ENCODE measurements at regions not wholly inside any gene's neighbourhood (a gene's known extent, or its start where the extent isn't known, plus 50 kb on each side); places are given as distances from the start of the nearest gene placed in this dataset.

GRCh38 chr1:105652109-105652508 lies 1404.4 kb upstream of the PRMT6 start:
- Mint-ChIP-seq H3K27ac (no peak overlapping the region), H3K36me3 (no peaks in the 10 kb centered on the region), H3K4me1 (no peaks in the 10 kb centered on the region), H3K27me3 (ENCODE audit: low read depth in 3 of 3) (no peaks in the 10 kb centered on the region), H3K4me3 (no peak overlapping the region), H3K9me3 (peaks cover 8 to 51% (median 22%) of the 10 kb centered on the region in 6 donors)
- no peak for DNase-seq

- peaks cover 8 to 49% (median 23%) of the 10 kb centered on the region in 6 donors for H3K9me3 Mint-ChIP-seq
- H3K27ac Mint-ChIP-seq, result no peak overlapping the region
- no peak for DNase-seq
- H3K4me1 Mint-ChIP-seq, result no peaks in the 10 kb centered on the region
- H3K4me3 Mint-ChIP-seq, result no peak overlapping the region
- peaks cover 0 to 2% (median 2%) of the 10 kb centered on the region in 3 donors for H3K27me3 Mint-ChIP-seq (ENCODE audit: low read depth in 3 of 3)
- H3K36me3 Mint-ChIP-seq, result no peaks in the 10 kb centered on the region
Measured at GRCh38 chr1:105655032-105655431, 1401.4 kb upstream of the PRMT6 start.

DNA sequence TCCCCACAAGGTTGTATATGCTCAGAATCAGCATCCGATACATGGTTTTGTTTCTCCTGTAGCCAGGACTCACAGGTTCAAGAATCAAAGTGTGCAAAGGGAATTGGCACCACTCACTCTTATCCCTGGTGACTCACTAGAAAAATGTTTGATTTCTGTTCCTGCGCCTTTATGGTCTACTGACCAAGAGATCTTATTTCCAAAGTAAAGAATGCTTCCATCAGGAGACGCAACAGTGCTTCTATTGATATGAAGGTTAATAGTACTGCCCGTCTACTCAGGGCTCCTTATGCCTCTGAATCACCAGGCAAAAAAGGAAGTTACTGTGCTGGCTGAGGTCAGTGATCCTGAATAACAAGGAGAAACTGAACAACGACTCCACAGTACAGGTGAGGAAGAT lies 1392.0 kb upstream of the PRMT6 start:
- Mint-ChIP-seq H3K27ac (no peak overlapping the region), H3K9me3 (peaks cover 7 to 41% (median 13%) of the 10 kb centered on the region in 6 donors), H3K27me3 (ENCODE audit: low read depth in 3 of 3) (no peaks in the 10 kb centered on the region), H3K4me1 (no peaks in the 10 kb centered on the region), H3K36me3 (no peaks in the 10 kb centered on the region), H3K4me3 (no peak overlapping the region)
- DNase-seq, result no peak

DNA sequence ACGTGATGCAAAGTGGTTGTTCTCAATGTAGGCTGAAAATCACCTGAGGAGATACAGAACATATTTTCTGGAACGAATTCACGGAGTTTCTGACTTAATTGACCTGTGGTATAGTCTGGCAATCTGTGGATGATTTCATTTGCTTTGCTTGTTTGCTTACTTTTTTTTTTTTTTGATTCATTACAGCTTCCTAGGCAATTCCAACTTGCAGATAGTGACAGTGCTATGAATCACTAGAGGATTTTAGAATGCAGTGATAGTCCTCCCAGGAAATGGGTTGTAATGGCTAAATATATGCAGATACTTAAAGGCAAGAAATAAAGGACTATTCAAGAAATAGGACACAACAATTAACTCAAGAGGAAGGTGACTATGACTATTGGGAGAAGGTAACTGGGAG lies 1378.1 kb upstream of the PRMT6 start:
- DNase-seq, result no peak
- Mint-ChIP-seq H3K36me3 (no peaks in the 10 kb centered on the region), H3K4me1 (no peaks in the 10 kb centered on the region), H3K4me3 (no peak overlapping the region), H3K9me3 (peaks cover 4 to 38% (median 22%) of the 10 kb centered on the region in 6 donors), H3K27me3 (ENCODE audit: low read depth in 3 of 3) (peaks cover 0 to 5% (median 0%) of the 10 kb centered on the region in 3 donors), H3K27ac (no peak overlapping the region)

GRCh38 chr1:105684714-105685113 lies 1371.8 kb upstream of the PRMT6 start:
- Mint-ChIP-seq H3K9me3 (peaks cover 11 to 36% (median 28%) of the 10 kb centered on the region in 6 donors), H3K27me3 (ENCODE audit: low read depth in 3 of 3) (peaks cover 0 to 3% (median 3%) of the 10 kb centered on the region in 3 donors), H3K27ac (no peak overlapping the region), H3K4me3 (no peak overlapping the region), H3K36me3 (no peaks in the 10 kb centered on the region), H3K4me1 (no peaks in the 10 kb centered on the region)
- DNase-seq, result no peak

GRCh38 chr1:105686026-105686425 lies 1370.4 kb upstream of the PRMT6 start:
- H3K4me1 Mint-ChIP-seq, result no peaks in the 10 kb centered on the region
- no peaks in the 10 kb centered on the region for H3K36me3 Mint-ChIP-seq
- H3K27ac Mint-ChIP-seq, result no peak overlapping the region
- no peak for DNase-seq
- peaks cover 7 to 33% (median 22%) of the 10 kb centered on the region in 6 donors for H3K9me3 Mint-ChIP-seq
- peaks cover 0 to 5% (median 3%) of the 10 kb centered on the region in 3 donors for H3K27me3 Mint-ChIP-seq (ENCODE audit: low read depth in 3 of 3)
- H3K4me3 Mint-ChIP-seq, result no peak overlapping the region

- no peaks in the 10 kb centered on the region for H3K36me3 Mint-ChIP-seq
- no peaks in the 10 kb centered on the region for H3K4me1 Mint-ChIP-seq
- H3K4me3 Mint-ChIP-seq, result no peak overlapping the region
- H3K27me3 Mint-ChIP-seq (ENCODE audit: low read depth in 3 of 3), result peaks cover 0 to 3% (median 3%) of the 10 kb centered on the region in 3 donors
- H3K9me3 Mint-ChIP-seq, result peaks cover 8 to 42% (median 24%) of the 10 kb centered on the region in 6 donors
- H3K27ac Mint-ChIP-seq, result no peak overlapping the region
- DNase-seq, result no peak
Measured at GRCh38 chr1:105686874-105687690, 1369.4 kb upstream of the PRMT6 start.

GRCh38 chr1:105700723-105701122 lies 1355.8 kb upstream of the PRMT6 start:
- Mint-ChIP-seq H3K36me3 (no peaks in the 10 kb centered on the region), H3K4me3 (no peak overlapping the region), H3K27ac (no peak overlapping the region), H3K9me3 (peaks cover 12 to 52% (median 22%) of the 10 kb centered on the region in 6 donors), H3K27me3 (ENCODE audit: low read depth in 3 of 3) (no peaks in the 10 kb centered on the region), H3K4me1 (no peaks in the 10 kb centered on the region)
- no peak for DNase-seq

GRCh38 chr1:105724286-105724685 lies 1332.2 kb upstream of the PRMT6 start:
- H3K36me3 Mint-ChIP-seq, result peaks cover 0 to 4% (median 0%) of the 10 kb centered on the region in 3 donors
- DNase-seq, result no peak
- peaks cover 0 to 4% (median 3%) of the 10 kb centered on the region in 3 donors for H3K27me3 Mint-ChIP-seq (ENCODE audit: low read depth in 3 of 3)
- H3K9me3 Mint-ChIP-seq, result peaks cover 11 to 56% (median 27%) of the 10 kb centered on the region in 6 donors
- no peak overlapping the region for H3K27ac Mint-ChIP-seq
- no peak overlapping the region for H3K4me3 Mint-ChIP-seq
- H3K4me1 Mint-ChIP-seq, result no peaks in the 10 kb centered on the region

DNA sequence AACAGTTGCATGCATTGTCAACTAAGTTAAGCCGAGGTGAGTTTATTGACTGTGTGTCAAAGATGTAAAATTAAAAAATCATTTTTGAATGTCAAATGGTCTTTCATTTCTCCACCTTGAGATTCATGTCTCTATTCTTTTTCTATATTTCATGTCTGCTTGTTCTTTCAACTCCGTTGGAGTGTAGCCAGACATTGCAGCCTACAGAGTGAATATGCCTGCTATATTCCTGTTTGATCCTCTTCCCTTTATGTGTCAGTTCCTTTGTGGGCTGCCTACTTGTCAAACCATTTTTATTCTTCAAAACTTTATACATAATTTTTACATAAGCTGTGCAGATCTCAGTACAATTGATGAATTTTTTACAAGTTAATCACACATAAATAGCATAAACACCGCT lies 1325.8 kb upstream of the PRMT6 start:
- no peaks in the 10 kb centered on the region for H3K4me1 Mint-ChIP-seq
- no peaks in the 10 kb centered on the region for H3K27me3 Mint-ChIP-seq (ENCODE audit: low read depth in 3 of 3)
- H3K36me3 Mint-ChIP-seq, result peaks cover 0 to under 1% (median 0%) of the 10 kb centered on the region in 3 donors
- no peak overlapping the region for H3K4me3 Mint-ChIP-seq
- peaks cover 6 to 43% (median 25%) of the 10 kb centered on the region in 6 donors for H3K9me3 Mint-ChIP-seq
- no peak overlapping the region for H3K27ac Mint-ChIP-seq
- no peak for DNase-seq

DNA sequence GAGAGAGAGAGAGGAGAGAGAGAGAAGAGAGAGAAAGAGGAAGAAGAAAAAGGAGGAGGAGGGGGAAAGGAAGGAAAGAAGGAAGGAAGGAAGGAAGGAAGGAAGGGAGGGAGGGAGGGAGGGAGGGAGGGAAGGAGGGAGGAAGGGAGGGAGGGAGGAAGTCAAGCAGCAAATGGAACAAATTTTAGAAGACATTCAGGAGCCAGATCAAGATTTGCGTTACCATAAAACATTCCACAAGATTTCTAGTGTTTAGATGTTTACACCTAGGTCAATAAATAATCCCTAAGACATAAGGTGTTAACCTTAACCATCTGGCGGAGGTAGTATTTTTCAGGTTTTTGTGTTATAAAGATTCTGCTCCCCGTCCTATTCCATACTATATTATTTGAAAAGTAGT lies 1320.1 kb upstream of the PRMT6 start:
- H3K4me1 Mint-ChIP-seq, result no peaks in the 10 kb centered on the region
- H3K27ac Mint-ChIP-seq, result no peak overlapping the region
- no peak for DNase-seq
- H3K27me3 Mint-ChIP-seq (ENCODE audit: low read depth in 3 of 3), result no peaks in the 10 kb centered on the region
- H3K36me3 Mint-ChIP-seq, result no peaks in the 10 kb centered on the region
- H3K4me3 Mint-ChIP-seq, result no peak overlapping the region
- H3K9me3 Mint-ChIP-seq, result peaks cover 3 to 40% (median 27%) of the 10 kb centered on the region in 6 donors

GRCh38 chr1:105779727-105780126 lies 1276.7 kb upstream of the PRMT6 start:
- H3K36me3 Mint-ChIP-seq, result no peaks in the 10 kb centered on the region
- no peak for DNase-seq
- H3K4me1 Mint-ChIP-seq, result no peaks in the 10 kb centered on the region
- H3K9me3 Mint-ChIP-seq, result peaks cover 8 to 37% (median 27%) of the 10 kb centered on the region in 6 donors
- no peaks in the 10 kb centered on the region for H3K27me3 Mint-ChIP-seq (ENCODE audit: low read depth in 3 of 3)
- H3K4me3 Mint-ChIP-seq, result no peak overlapping the region
- no peak overlapping the region for H3K27ac Mint-ChIP-seq

- H3K36me3 Mint-ChIP-seq, result no peaks in the 10 kb centered on the region
- H3K9me3 Mint-ChIP-seq, result peaks cover 3 to 32% (median 27%) of the 10 kb centered on the region in 6 donors
- no peaks in the 10 kb centered on the region for H3K27me3 Mint-ChIP-seq (ENCODE audit: low read depth in 3 of 3)
- no peak overlapping the region for H3K4me3 Mint-ChIP-seq
- no peak overlapping the region for H3K27ac Mint-ChIP-seq
- no peak for DNase-seq
- H3K4me1 Mint-ChIP-seq, result no peaks in the 10 kb centered on the region
Measured at GRCh38 chr1:105785021-105785420, 1271.5 kb upstream of the PRMT6 start.

DNA sequence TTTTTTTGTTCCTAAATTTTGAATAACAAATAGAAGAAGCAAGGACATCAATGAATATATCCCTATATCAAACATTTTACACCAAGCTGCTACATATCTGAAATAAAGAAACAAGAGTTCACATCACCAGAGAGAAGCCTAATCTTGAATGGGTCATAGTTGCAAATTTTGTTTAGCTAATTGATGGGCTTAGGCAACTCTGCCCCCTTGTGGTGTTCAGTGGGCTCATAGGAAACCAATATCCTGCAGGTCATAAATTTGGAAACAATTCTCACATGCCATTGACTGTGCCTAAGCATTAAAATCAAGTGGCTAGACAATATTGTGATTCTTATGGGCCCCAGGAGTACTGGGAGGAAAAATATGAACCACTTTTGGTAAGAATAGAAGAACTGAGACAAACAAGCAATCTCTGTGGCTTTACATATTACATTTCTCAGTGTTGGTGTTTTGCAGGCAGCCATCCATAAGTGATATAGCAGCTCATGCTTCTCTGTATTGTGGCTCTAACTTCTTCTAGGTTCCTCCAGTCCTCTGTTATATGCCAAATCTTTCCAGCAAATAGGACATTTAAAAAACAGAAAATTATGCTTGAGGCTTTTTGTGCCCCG lies 1262.8 kb upstream of the PRMT6 start:
- Mint-ChIP-seq H3K36me3 (peaks cover 0 to 3% (median 0%) of the 10 kb centered on the region in 3 donors), H3K4me3 (no peak overlapping the region), H3K9me3 (peaks cover 0 to 40% (median 18%) of the 10 kb centered on the region in 6 donors), H3K4me1 (no peaks in the 10 kb centered on the region), H3K27ac (no peak overlapping the region), H3K27me3 (ENCODE audit: low read depth in 3 of 3) (no peaks in the 10 kb centered on the region)
- no peak for DNase-seq

Measured in immature natural killer cell (primary cell).